GM19239 (cell line): ENCODE measurements at regions not wholly inside any gene's neighbourhood (a gene's known extent, or its start where the extent isn't known, plus 50 kb on each side); places are given as distances from the start of the nearest gene placed in this dataset.

Source experiments
- DNase-seq: peaks from one replicate; pipeline ENCODE4 v3.0.0; 2011; ENCODE audit warnings: low spot score; ENCODE audit not compliant: insufficient read length
- FAIRE-seq: peaks from 2 replicates; lab custom pipeline; 2011; peaks lifted over from hg19 to GRCh38; lab: Jason Lieb, UNC

GRCh38 chr13:80605716-80606115 is 264.8 kb upstream of the SPRY2 start:
- FAIRE-seq (no peak), DNase-seq (no peak)

- DNase-seq: no peak
- FAIRE-seq: no peak
Measured at GRCh38 chr13:80605011-80605410, 264.1 kb upstream of the SPRY2 start.

GRCh38 chr13:80604098-80604497 is 263.2 kb upstream of the SPRY2 start:
- DNase-seq (no peak), FAIRE-seq (no peak)

- FAIRE-seq (no peak), DNase-seq (no peak)
Measured at GRCh38 chr13:80603351-80603750, 262.4 kb upstream of the SPRY2 start.

GRCh38 chr13:80599765-80600164 is 258.8 kb upstream of the SPRY2 start:
- DNase-seq (no peak), FAIRE-seq (no peak)

GRCh38 chr13:80598189-80598588 is 257.3 kb upstream of the SPRY2 start:
- FAIRE-seq: no peak
- DNase-seq: no peak

- FAIRE-seq (no peak), DNase-seq (no peak)
Measured at GRCh38 chr13:80591976-80592740, 251.2 kb upstream of the SPRY2 start.

GRCh38 chr13:80590551-80590950 is 249.6 kb upstream of the SPRY2 start:
- FAIRE-seq (no peak), DNase-seq (no peak)

- DNase-seq: no peak
- FAIRE-seq: no peak
Measured at GRCh38 chr13:80586356-80586755, 245.4 kb upstream of the SPRY2 start.

- no peak for FAIRE-seq
- no peak for DNase-seq
Measured at GRCh38 chr13:80585531-80585930, 244.6 kb upstream of the SPRY2 start.

GRCh38 chr13:80584785-80585184 is 243.9 kb upstream of the SPRY2 start:
- FAIRE-seq (no peak), DNase-seq (no peak)

- no peak for DNase-seq
- no peak for FAIRE-seq
Measured at GRCh38 chr13:80584306-80584705, 243.4 kb upstream of the SPRY2 start.

- no peak for DNase-seq
- no peak for FAIRE-seq
Measured at GRCh38 chr13:80577926-80578670, 237.2 kb upstream of the SPRY2 start.

GRCh38 chr13:80577285-80577684 is 236.4 kb upstream of the SPRY2 start:
- FAIRE-seq: no peak
- DNase-seq: no peak

GRCh38 chr13:80574113-80574850 is 233.4 kb upstream of the SPRY2 start:
- no peak for FAIRE-seq

GRCh38 chr13:80572923-80573316 is 232.0 kb upstream of the SPRY2 start:
- DNase-seq: no peak
- no peak for FAIRE-seq

More at GRCh38 chr13:80574113-80574850, 233.4 kb upstream of the SPRY2 start:
- no peak for DNase-seq

- no peak for DNase-seq
- no peak for FAIRE-seq
Measured at GRCh38 chr13:80572308-80572922, 231.5 kb upstream of the SPRY2 start.

- no peak for FAIRE-seq
- no peak for DNase-seq
Measured at GRCh38 chr13:80571346-80572307, 230.7 kb upstream of the SPRY2 start.

- FAIRE-seq (no peak), DNase-seq (no peak)
Measured at GRCh38 chr13:80563439-80563838, 222.5 kb upstream of the SPRY2 start.
